ENCODE measurements at regions not wholly inside any gene's neighbourhood (a gene's known extent, or its start where the extent isn't known, plus 50 kb on each side); places are given as distances from the start of the nearest gene placed in this dataset.
A peak's percentile ranks its signal among the peaks of the same experiment; 100 is the strongest.

DNA sequence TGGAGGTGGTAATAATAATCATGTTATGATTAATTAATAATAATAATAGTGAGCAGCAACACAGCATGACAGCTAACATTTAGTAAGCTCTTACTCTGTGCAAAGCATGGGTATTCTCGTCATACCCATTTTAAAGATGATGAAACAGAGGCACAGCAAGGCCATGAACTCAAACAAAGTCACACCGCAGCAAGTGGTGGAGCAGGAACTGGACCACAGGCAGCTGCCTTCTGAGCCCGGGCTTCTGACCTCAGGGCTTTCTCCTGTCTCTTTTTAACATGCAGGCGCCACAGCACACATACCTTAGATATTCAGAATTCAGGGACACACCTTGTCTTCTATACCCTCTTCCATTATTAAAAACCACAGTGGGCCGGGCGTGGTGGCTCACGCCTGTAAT is 50.7 kb upstream of the SPATA12 start:
- CTCF ChIA-PET, result no interaction called here
- Mint-ChIP-seq H3K9me3 (no peaks in the 10 kb centered on the region), H3K27me3 (no peaks in the 10 kb centered on the region), H3K36me3 (ENCODE audit: low read depth) (no peaks in the 10 kb centered on the region), H3K27ac (no peak overlapping the region), H3K4me3 (no peak overlapping the region), H3K4me1 (peaks cover 9% of the 10 kb centered on the region)
- POLR2A ChIA-PET, result no interaction called here
- no peak for DNase-seq

DNA sequence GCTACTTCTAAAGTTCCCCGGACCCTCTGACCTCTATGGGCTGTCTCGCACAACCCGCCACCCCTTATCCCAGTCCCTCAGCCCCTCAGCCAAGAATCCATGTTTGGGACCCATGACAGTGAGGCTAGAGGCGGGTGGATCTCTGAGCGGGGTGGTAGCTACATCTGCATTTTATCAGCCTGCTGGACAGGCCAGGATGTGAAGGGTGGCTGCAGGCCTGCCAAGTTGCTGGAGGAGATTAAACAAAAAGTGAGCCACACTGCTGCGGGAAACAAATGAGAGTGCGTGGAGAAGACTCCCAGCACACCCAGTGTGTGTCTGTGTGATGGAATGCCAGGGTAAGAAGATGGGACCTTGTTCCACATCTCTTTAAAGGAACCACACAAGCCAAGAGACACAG is 51.1 kb upstream of the SPATA12 start:
- Mint-ChIP-seq H3K27ac (no peak overlapping the region), H3K9me3 (no peaks in the 10 kb centered on the region), H3K4me3 (no peak overlapping the region), H3K36me3 (ENCODE audit: low read depth) (no peaks in the 10 kb centered on the region), H3K27me3 (peaks cover under 1% of the 10 kb centered on the region), H3K4me1 (peaks cover 9% of the 10 kb centered on the region)
- CTCF ChIA-PET, result interaction anchor here (0.6 kb wide), 1 partner anchor 10 kb away, joined by 3 read pairs; no protein-coding TSS in a partner anchor
- DNase-seq, result no peak
- POLR2A ChIA-PET, result no interaction called here

DNA sequence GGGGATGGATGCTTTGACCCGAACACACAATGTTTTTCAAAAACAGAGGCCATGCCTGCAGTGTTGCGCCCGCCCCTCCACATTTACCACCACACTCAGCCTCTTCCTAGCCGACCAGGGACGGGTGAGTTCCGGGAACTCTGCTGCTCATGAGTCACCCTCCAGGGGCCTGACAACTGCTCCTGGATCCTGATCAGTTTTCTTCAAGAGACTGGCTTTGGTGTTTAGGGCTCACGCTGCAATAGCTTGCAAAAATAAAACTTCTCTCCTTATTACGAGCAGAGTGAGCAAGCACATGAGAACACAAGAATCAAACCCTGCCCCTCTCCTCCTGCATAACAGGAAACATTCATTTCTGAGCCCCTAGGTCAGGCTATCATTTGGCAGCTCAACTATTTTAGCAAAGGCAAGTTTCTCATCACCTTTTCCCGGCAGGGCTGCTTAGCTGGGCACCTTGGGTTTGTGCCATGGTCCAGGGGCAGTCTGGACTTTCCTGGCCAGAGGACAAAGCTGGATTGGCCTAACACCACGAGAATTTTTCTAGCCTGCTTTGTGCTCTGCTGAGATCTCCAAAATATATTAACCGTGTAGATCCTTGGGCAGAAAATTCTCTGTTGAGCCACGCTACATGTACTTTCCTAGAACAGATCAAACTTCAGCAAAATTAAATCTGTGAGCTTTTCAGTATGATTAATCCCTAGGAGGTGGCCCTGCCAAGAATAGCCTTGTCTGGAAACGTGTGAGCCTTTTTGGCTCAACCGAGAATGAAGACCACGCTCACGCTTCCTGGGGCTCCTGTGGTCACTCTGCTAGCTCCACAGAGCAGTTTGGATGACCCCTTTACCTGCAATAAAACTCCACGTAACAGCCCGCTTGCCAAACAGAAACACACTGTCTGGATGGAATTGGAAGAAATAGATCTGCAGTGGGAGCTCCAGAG is 52.7 kb upstream of the SPATA12 start:
- H3K4me1 Mint-ChIP-seq, result peaks cover 9% of the 10 kb centered on the region
- DNase-seq, result no peak
- peaks cover 3% of the 10 kb centered on the region for H3K27me3 Mint-ChIP-seq
- ChIA-PET POLR2A (no interaction called here), CTCF (interaction anchor here (0.7 to 2.0 kb wide), 5 partner anchors 10 to 151 kb away, joined by 3 to 12 read pairs (median 3); no protein-coding TSS in a partner anchor)
- no peak overlapping the region for H3K4me3 Mint-ChIP-seq
- H3K36me3 Mint-ChIP-seq (ENCODE audit: low read depth), result no peaks in the 10 kb centered on the region
- peak overlapping the region; percentile 76 for H3K27ac Mint-ChIP-seq
- H3K9me3 Mint-ChIP-seq, result no peaks in the 10 kb centered on the region

DNA sequence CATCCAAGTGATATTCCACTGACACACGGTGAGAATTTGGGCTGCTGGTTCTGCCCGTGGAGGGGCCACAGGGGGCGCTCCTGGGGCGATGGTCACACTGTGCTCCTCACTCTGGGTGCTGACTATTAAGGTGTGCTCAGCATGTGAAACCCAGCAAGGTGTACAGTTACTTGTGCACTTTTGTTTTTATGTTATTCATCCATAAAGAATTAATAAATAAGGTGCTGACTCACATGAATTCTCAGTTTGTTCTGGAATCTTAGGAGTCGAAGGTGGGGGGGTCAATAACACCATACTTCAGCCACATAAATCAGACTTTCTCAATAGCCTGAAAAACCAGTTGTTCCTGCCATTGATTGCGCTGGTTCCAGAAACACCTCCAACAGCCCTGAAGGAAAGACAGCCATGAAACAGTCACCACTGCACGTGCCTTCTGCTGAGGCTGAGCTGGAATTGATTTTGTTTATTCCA is 53.5 kb upstream of the SPATA12 start:
- H3K4me1 Mint-ChIP-seq, result peaks cover 9% of the 10 kb centered on the region
- CTCF ChIA-PET, result interaction anchor here (2.0 kb wide), 1 partner anchor 11 kb away, joined by 12 read pairs; no protein-coding TSS in a partner anchor
- no peak overlapping the region for H3K4me3 Mint-ChIP-seq
- peaks cover 3% of the 10 kb centered on the region for H3K27me3 Mint-ChIP-seq
- no peaks in the 10 kb centered on the region for H3K9me3 Mint-ChIP-seq
- H3K36me3 Mint-ChIP-seq (ENCODE audit: low read depth), result no peaks in the 10 kb centered on the region
- DNase-seq, result no peak
- H3K27ac Mint-ChIP-seq, result peak overlapping the region; percentile 9
- POLR2A ChIA-PET, result no interaction called here

DNA sequence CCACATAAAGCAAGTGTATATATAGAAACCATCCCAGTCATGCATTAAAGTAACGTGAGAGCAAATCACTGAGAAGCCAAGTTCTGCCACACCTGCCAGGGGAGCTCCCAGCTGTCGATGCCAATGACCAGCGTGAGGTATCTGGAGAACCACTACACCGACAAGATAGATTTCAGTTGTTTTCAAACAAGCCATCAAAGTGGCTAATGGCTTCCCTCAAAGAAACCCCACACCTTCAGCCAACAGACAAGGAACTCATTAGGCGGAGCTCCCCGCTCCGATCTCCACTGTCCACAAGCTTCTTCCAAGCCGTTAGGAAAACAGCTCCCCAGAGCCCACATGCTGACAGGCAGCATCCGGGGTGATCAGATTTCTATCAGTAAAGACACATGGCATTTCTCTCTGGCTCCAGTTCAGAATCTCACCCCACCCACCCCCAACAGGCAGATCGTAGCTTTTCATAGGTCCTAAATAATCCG is 54.2 kb upstream of the SPATA12 start:
- Mint-ChIP-seq H3K27me3 (peaks cover 3% of the 10 kb centered on the region), H3K9me3 (no peaks in the 10 kb centered on the region), H3K4me1 (peaks cover 9% of the 10 kb centered on the region), H3K4me3 (no peak overlapping the region), H3K36me3 (ENCODE audit: low read depth) (no peaks in the 10 kb centered on the region), H3K27ac (no peak overlapping the region)
- CTCF ChIA-PET, result interaction anchor here (1.1 to 3.2 kb wide), 2 partner anchors 10 to 17 kb away, joined by 3 to 12 read pairs; no protein-coding TSS in a partner anchor
- DNase-seq, result no peak
- POLR2A ChIA-PET, result no interaction called here

DNA sequence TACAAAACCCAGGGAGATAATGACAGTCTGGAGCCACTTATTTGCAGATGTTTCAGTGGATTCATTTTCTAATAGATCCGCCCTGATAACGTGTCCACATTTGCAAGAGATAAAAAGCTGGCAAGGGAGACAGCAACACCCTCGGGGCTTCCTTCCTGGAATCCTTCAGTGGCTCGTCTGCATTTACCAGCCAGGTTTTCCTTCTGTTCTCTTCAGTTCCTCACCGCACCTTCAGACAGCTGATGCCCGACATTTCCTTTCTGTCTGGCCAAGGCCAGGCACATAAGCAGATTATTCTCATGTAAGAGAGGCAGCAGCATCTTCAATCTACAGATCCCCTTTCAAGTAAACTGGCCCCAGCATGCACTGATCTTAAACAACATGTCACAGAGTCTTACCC is 56.2 kb upstream of the SPATA12 start:
- H3K27ac Mint-ChIP-seq, result no peak overlapping the region
- H3K4me3 Mint-ChIP-seq, result no peak overlapping the region
- H3K4me1 Mint-ChIP-seq, result peaks cover 9% of the 10 kb centered on the region
- ChIA-PET POLR2A (no interaction called here), CTCF (interaction anchor here (0.9 to 3.2 kb wide), 3 partner anchors 9 to 15 kb away, joined by 4 to 12 read pairs (median 6); no protein-coding TSS in a partner anchor)
- no peaks in the 10 kb centered on the region for H3K36me3 Mint-ChIP-seq (ENCODE audit: low read depth)
- peaks cover 3% of the 10 kb centered on the region for H3K27me3 Mint-ChIP-seq
- DNase-seq, result no peak
- no peaks in the 10 kb centered on the region for H3K9me3 Mint-ChIP-seq

DNA sequence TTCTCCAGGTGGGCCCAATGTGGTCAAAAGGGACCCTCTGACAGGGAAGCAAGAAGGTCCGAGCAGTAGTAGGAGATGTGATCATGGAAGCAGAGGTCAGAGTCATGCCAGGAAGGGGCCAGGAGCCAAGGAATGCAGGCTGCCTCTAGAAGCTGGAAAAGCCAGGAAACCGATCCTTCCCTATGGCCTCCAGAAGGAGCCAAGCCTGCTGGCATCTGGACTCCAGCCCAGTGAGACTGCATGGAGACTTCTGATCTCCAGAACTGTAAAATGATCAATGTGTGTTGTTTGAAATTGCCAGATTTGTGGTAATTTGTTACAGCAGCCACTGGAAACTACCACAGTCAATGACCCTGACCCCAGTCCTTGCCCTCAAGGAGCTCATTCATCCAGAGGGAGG is 56.8 kb upstream of the SPATA12 start:
- peaks cover 3% of the 10 kb centered on the region for H3K27me3 Mint-ChIP-seq
- H3K36me3 Mint-ChIP-seq (ENCODE audit: low read depth), result no peaks in the 10 kb centered on the region
- H3K9me3 Mint-ChIP-seq, result no peaks in the 10 kb centered on the region
- peaks cover 9% of the 10 kb centered on the region for H3K4me1 Mint-ChIP-seq
- no peak for DNase-seq
- H3K4me3 Mint-ChIP-seq, result no peak overlapping the region
- POLR2A ChIA-PET, result no interaction called here
- no peak overlapping the region for H3K27ac Mint-ChIP-seq
- CTCF ChIA-PET, result interaction anchor here (0.6 to 3.2 kb wide), 5 partner anchors 8 to 202 kb away, joined by 3 to 12 read pairs (median 3); partner anchors contain the start of gene ARHGEF3

DNA sequence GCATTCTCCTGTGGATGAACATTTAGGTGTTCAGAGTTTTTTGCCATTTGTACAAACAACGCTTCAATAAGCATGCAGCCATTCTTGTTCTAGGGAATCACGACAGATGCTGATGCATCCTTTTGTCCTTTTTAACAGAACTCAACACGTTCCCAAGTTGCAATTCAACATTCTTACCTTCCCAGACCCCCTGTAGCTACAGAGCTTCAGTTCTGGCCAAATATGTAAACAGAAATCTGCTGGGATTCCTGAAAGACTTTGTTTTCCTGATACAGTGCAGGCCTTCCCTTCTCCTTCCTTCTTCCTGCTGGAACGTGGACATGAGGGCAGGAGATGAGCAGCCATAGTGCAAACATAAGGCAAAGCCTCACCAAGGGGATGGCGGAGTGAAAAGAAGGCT is 59.1 kb upstream of the SPATA12 start:
- no peak for DNase-seq

DNA sequence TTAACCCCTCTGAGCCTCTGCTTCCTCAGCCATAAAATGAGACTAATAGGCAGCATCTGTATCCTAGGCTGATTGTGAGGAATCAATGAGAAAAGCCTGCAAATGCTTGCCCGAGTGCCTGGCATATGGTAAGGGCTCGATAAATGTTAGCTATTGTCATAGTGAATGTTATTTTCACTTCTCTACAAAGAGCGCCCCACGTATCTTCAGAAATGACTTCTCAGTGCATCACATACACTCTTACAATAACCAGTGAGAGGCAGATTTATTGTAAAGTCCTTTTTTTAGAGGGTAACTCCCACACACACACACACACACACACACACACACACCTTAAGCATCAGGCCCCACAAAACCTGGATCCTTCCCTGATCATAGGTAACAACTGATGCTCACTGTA is 60.5 kb upstream of the SPATA12 start:
- ChIA-PET CTCF (no interaction called here), POLR2A (no interaction called here)
- Mint-ChIP-seq H3K27me3 (peaks cover 6% of the 10 kb centered on the region), H3K9me3 (no peaks in the 10 kb centered on the region), H3K4me1 (peaks cover 3% of the 10 kb centered on the region), H3K4me3 (no peak overlapping the region), H3K27ac (no peak overlapping the region), H3K36me3 (ENCODE audit: low read depth) (no peaks in the 10 kb centered on the region)
- DNase-seq, result no peak

More for the DNA sequence above, 59.1 kb upstream of the SPATA12 start:
- Mint-ChIP-seq H3K4me1 (no peaks in the 10 kb centered on the region), H3K4me3 (no peak overlapping the region), H3K27me3 (peaks cover 3% of the 10 kb centered on the region), H3K9me3 (no peaks in the 10 kb centered on the region), H3K36me3 (ENCODE audit: low read depth) (no peaks in the 10 kb centered on the region), H3K27ac (no peak overlapping the region)
- ChIA-PET CTCF (no interaction called here), POLR2A (no interaction called here)

DNA sequence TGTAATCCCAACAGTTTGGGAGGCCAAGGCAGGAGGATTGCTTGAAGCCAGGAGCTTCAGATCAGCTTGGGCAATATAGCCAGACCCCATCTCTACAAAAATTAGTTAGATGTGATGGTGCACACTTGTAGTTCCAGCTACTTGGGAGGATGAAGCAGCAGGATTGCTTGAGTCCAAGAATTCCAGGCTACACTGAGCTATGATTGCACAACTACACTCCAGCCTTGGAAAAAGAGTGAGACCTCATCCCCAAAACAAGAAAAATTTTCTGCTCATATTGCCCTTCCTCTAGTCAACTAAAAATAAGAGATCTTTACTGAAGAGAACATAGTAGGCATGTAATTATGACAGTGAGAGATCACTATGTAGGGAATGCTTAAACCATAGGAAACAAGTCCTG is 60.9 kb upstream of the SPATA12 start:
- POLR2A ChIA-PET, result no interaction called here
- Mint-ChIP-seq H3K27ac (no peak overlapping the region), H3K4me3 (no peak overlapping the region), H3K9me3 (no peaks in the 10 kb centered on the region), H3K27me3 (peaks cover 6% of the 10 kb centered on the region), H3K4me1 (peaks cover 3% of the 10 kb centered on the region), H3K36me3 (ENCODE audit: low read depth) (no peaks in the 10 kb centered on the region)
- DNase-seq, result no peak
- CTCF ChIA-PET, result no interaction called here

DNA sequence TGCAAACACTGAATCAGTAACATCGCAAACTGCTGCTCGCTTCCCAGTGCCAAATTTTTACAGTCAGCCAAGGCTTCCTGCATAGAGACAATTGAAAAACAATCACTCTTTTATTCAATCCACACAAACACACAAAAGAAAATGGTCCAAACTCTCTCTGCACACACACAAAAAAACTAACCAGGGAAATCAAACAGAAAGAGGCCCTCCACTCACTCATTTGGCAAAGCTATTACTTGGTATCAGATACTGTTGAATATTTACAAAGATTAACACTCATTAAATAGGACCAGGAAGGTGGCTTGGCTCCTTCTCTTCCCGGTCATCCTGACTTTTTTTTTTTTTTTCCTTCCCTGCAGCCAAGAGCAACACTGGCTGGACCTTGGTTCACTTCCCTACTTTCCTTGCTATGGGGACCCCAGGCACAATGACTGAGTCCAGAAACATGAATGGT is 62.4 kb upstream of the SPATA12 start:
- H3K27ac Mint-ChIP-seq, result no peak overlapping the region
- no peak overlapping the region for H3K4me3 Mint-ChIP-seq
- no peaks in the 10 kb centered on the region for H3K36me3 Mint-ChIP-seq (ENCODE audit: low read depth)
- peaks cover 3% of the 10 kb centered on the region for H3K27me3 Mint-ChIP-seq
- H3K9me3 Mint-ChIP-seq, result no peaks in the 10 kb centered on the region
- CTCF ChIA-PET, result interaction anchor here (0.7 to 1.4 kb wide), 4 partner anchors 10 to 289 kb away, joined by 3 read pairs; no protein-coding TSS in a partner anchor
- DNase-seq, result no peak
- H3K4me1 Mint-ChIP-seq, result peaks cover 3% of the 10 kb centered on the region
- POLR2A ChIA-PET, result no interaction called here

DNA sequence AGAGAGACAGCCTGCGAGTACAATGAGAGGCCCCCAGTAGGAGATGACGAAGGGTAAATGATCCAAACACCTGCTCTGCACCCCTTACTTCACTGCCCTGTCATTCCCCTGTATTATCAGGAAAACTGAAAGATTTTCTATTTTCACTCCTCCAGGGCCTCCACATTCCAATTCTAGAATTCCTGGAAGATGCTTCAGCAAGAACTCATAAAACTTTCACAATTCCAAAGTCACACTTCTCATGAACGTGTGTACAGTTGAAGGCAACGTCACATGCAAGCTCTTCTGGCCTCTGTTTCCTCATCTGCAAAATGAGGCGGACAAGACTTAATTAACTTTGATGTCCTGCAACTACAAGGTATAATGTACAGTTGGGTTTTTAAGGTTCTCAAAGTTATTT is 62.8 kb upstream of the SPATA12 start:
- POLR2A ChIA-PET, result no interaction called here
- H3K9me3 Mint-ChIP-seq, result no peaks in the 10 kb centered on the region
- no peak overlapping the region for H3K4me3 Mint-ChIP-seq
- H3K4me1 Mint-ChIP-seq, result peaks cover 3% of the 10 kb centered on the region
- CTCF ChIA-PET, result interaction anchor here (1.4 kb wide), 2 partner anchors 11 to 199 kb away, joined by 3 read pairs; no protein-coding TSS in a partner anchor
- peaks cover 3% of the 10 kb centered on the region for H3K27me3 Mint-ChIP-seq
- DNase-seq, result no peak
- no peak overlapping the region for H3K27ac Mint-ChIP-seq
- H3K36me3 Mint-ChIP-seq (ENCODE audit: low read depth), result no peaks in the 10 kb centered on the region

DNA sequence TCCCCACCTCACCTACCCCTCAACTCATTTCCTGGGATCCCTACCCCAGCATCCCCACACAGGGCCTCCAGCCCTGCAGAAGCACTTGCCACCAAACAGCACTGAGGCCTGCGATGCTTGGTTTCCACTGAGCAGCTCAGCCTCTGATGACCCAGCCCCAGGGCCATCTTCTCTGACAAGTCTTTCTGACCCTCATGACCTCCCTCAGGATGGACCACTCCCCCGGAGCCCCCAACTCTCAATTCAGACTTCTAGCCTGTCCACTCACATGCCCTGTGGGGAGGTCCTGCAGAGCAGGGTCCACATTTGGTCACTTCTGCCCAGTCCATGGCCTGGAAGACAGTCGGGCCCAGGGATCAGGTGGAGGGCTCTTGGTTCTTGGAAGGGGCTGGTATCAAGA is 63.4 kb upstream of the SPATA12 start:
- H3K27ac Mint-ChIP-seq, result no peak overlapping the region
- peaks cover 3% of the 10 kb centered on the region for H3K4me1 Mint-ChIP-seq
- H3K27me3 Mint-ChIP-seq, result peaks cover 3% of the 10 kb centered on the region
- no peak overlapping the region for H3K4me3 Mint-ChIP-seq
- H3K9me3 Mint-ChIP-seq, result no peaks in the 10 kb centered on the region
- no peaks in the 10 kb centered on the region for H3K36me3 Mint-ChIP-seq (ENCODE audit: low read depth)
- no peak for DNase-seq
- CTCF ChIA-PET, result interaction anchor here (0.9 to 2.4 kb wide), 5 partner anchors 9 to 198 kb away, joined by 3 to 12 read pairs (median 3); partner anchors contain the start of gene ARHGEF3
- POLR2A ChIA-PET, result no interaction called here
